ENCODE measurements at regions not wholly inside any gene's neighbourhood (a gene's known extent, or its start where the extent isn't known, plus 50 kb on each side); places are given as distances from the start of the nearest gene placed in this dataset.

GRCh38 chr20:40542065-40542464 lies 147.0 kb downstream of the MAFB start:
- no peak for DNase-seq (ENCODE audit: low read depth, low spot score)
- H3K4me3 ChIP-seq (replicated peaks in 1 of 3; ENCODE audit: insufficient read depth in 1 of 3, low read depth in 1 of 3, low read length in 3 of 3) = no peak overlapping the region
- H3K27ac ChIP-seq (ENCODE audit: insufficient read depth, low read depth, low read length) = no peak overlapping the region
- no peaks in the 10 kb centered on the region for H3K79me2 ChIP-seq (ENCODE audit: control insufficient read depth, insufficient read depth, low read length)
- BruUV-seq (replicated peaks) = no TSS peak
- peaks cover 0 to 3% of the 10 kb centered on the region in 2 experiments for H3K27me3 ChIP-seq (ENCODE audit: control insufficient read depth in 2 of 2, insufficient read depth in 2 of 2, low read length in 2 of 2)
- FAIRE-seq = no peak
- POLR2A ChIA-PET = no interaction called here
- H3K4me1 ChIP-seq (ENCODE audit: control insufficient read depth, extremely low read depth, insufficient read depth, low read length) = no peaks in the 10 kb centered on the region
- H3K4me2 ChIP-seq (ENCODE audit: insufficient read depth, low read length) = no peak overlapping the region
- H3K9me3 ChIP-seq (replicated peaks; ENCODE audit: control insufficient read depth, insufficient read depth, low read length) = no peaks in the 10 kb centered on the region
- no peak for TF ChIP-seq CTCF (IDR thresholded peaks at IDR 0.05; ENCODE audit: extremely low read depth in 1 of 2, insufficient read depth in 1 of 2, low read depth in 1 of 2, low read length in 2 of 2)
- TF ChIP-seq GATA2 (IDR thresholded peaks at IDR 0.05; ENCODE audit: insufficient read depth, insufficient read length, low read depth, low read length) = no peak
- TF ChIP-seq MYC (IDR thresholded peaks at IDR 0.05; ENCODE audit: low read depth, low read length) = no peak
- no peak for TF ChIP-seq MAX (IDR thresholded peaks at IDR 0.05; ENCODE audit: insufficient read depth, insufficient read length)
- no peak for TF ChIP-seq JUN (IDR thresholded peaks at IDR 0.05; ENCODE audit: borderline replicate concordance, insufficient read depth, insufficient read length, low read depth)
- no peak for TF ChIP-seq POLR2A (IDR thresholded peaks at IDR 0.05; ENCODE audit: low read depth, low read length)
- no peak for TF ChIP-seq EZH2 (IDR thresholded peaks at IDR 0.05; ENCODE audit: borderline replicate concordance, low read depth, low read length, severe bottlenecking)
- no peak for TF ChIP-seq POLR2AphosphoS5 (IDR thresholded peaks at IDR 0.05; ENCODE audit: insufficient read depth, low read depth, low read length)
- TF ChIP-seq FOS (IDR thresholded peaks at IDR 0.05; ENCODE audit: borderline replicate concordance, insufficient read depth, low read length) = no peak
- H4K20me1 ChIP-seq (replicated peaks; ENCODE audit: control insufficient read depth, extremely low read depth, insufficient read depth, low read length) = no peaks in the 10 kb centered on the region
- no peak overlapping the region for H3K9ac ChIP-seq (replicated peaks; ENCODE audit: extremely low read depth, insufficient read depth, low read length)
- intact Hi-C loops (cut with micrococcal nuclease) (no loop called here), dilution Hi-C loops (cut with MboI; ENCODE audit: extremely low pct_ligation_motif_present, low sequenced_read_pairs) (no loop called here)
- CTCF ChIA-PET = no interaction called here
- H3K36me3 ChIP-seq (ENCODE audit: control insufficient read depth in 2 of 2, extremely low read depth in 1 of 2, insufficient read depth in 2 of 2, low read length in 2 of 2) = no peaks in the 10 kb centered on the region
- H2AFZ ChIP-seq (ENCODE audit: low read depth, low read length) = no peak overlapping the region
- H3K9me1 ChIP-seq (replicated peaks; ENCODE audit: control insufficient read depth, extremely low read depth, insufficient read depth, low read length) = no peaks in the 10 kb centered on the region
